SK-N-MC (cell line): ENCODE measurements at regions not wholly inside any gene's neighbourhood (a gene's known extent, or its start where the extent isn't known, plus 50 kb on each side); places are given as distances from the start of the nearest gene placed in this dataset.

Source experiments
- EZH2 ChIP-seq: fragments of 200-600 bp; sonication (generic); IDR thresholded peaks from one replicate; pipeline ENCODE4 v1.6.1; 2017; ENCODE audit warnings: antibody characterized with exemption
- POLR2AphosphoS5 ChIP-seq: IDR thresholded peaks from 2 replicates; pipeline ENCODE4 v1.6.1; 2012; ENCODE audit warnings: mild to moderate bottlenecking, low read depth, low read length, borderline replicate concordance

DNA sequence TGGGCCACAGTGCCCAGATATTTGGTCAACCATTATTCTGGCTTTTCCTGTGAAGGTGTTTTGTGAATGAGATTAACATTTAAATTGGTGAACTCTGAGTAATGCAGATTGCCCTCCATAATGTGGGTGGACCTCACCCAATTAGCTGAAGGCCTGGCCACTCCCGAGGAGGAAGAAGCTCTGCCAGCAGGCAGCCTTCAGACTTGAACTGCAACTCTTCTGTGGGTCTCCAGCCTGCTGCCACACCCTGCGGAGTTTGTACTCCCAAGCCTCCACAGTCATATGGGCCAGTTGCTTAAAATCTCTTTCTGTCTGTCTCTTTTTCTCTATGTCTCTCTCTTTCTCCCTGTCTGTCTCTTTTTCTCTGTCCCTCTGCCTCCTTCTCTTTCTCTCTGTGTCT, 262.7 kb downstream of the MYCN start:
- TF ChIP-seq POLR2AphosphoS5 (no peak), EZH2 (no peak)
